NCI-H2107 (cell line): ENCODE measurements at regions not wholly inside any gene's neighbourhood (a gene's known extent, or its start where the extent isn't known, plus 50 kb on each side); places are given as distances from the start of the nearest gene placed in this dataset.

Experiments used
- DNase-seq: peaks from one replicate; lab custom pipeline; 2025; lab: John Stamatoyannopoulos, UW

DNA sequence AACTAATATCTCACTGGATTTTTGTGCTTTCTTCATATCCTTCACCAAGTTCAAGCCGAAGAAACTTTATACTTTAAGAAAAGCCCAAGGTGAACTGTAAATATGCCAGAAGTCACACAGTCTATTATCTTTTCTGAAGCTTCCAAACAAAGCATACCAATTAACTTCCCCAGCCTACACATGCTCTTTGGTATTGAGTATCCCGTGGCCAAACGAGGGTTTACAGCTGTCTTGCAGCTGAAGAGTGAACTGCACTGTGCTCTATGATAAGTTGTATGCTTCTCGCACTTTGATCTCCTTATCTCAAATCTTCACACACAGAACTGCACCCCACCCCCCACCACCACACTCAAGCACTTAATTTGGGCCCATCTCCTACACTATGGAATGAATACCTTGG is 215.6 kb upstream of the VEPH1 start:
- DNase-seq, result no peak

DNA sequence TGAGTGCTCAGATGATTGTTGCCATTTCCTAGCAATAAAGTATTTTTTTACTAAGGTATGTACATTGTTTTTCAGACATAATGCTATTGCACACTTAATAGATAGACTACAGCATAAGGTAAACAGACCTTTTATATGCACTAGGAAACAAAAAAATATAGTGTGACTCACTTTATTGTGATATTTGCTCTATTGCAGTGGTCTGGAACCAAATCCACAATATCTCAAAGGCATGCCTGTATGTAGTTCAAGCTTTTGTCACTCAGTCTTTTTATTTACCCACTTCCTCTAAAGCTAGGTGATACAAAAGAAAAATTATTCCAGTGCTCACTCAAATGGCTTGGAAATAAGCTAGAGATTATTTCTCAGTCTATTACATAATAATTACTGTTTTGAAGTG is 209.9 kb upstream of the VEPH1 start:
- no peak for DNase-seq

DNA sequence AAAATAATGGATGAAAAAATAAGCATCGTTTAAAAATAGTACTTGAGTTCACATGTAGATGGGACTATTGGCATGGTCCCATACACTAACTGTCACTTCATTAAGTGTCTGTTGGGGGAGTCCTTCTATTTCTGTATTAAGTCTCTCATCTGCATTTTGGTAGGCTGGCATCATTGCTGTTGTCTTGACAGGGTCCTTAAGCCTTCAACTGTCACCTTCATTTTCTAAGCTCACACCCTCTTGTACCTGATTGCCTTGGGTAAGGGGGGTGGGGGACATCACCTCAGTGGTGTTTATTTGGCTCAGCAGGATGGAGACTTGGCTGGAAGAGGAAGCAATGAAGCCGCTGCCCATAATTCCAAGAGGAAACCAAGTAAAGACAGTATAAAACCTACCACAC is 202.0 kb upstream of the VEPH1 start:
- DNase-seq, result no peak

DNA sequence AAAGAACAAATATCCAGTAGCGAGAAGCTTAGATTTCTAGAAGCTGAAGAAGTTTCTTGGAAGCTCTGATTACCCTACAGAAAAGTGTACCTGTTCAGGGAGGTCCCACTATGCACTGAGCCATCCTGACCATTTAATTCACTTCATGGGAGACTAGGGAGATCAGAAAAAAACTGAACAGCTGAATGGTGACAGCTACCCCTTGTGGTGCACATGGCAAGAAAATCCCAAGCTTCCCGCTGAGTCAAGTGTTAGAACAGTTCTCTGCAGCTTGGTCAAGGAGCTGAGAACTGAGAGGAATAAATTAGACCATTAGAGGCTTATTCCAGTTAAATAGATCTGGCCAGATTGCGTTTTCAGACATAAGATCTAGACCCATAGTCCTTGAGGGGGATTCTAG is 197.2 kb upstream of the VEPH1 start:
- DNase-seq, result no peak

DNA sequence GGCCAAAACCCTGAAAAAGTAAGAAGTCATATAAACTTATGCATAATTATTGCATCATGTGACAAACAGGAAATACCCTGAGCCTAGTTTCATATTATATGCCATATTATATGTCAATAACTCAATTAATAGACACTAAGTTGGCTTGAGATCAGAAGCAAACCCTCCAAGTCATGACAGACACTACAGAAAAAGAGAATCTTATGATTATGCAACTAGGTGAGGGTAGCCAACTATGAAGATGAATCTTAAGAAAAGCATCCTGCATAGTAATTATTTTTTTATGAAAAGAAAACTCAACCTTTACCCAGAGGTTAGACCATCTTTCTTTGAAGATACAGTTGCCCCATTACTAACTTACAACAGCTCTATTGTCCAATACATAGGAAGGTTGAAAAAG is 192.4 kb upstream of the VEPH1 start:
- no peak for DNase-seq

DNA sequence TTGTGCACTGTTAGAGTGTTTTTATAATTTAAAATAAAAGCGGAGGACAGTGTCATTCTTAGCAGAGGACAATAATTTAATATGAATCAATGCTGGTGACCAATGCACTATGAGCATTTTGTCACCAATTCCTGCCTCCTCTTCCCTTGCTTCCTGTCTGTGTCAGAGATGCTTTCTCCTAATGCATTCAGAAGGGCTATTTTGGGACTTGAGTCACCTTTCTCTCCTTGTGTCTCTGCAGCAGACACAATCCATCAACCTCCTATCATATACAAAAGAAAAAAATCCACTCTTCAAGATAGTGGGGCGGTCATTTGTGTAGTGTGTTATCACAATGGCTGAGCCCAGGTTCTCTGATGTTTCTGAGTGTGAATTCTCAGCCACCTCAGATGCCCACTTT is 191.9 kb upstream of the VEPH1 start:
- no peak for DNase-seq

DNA sequence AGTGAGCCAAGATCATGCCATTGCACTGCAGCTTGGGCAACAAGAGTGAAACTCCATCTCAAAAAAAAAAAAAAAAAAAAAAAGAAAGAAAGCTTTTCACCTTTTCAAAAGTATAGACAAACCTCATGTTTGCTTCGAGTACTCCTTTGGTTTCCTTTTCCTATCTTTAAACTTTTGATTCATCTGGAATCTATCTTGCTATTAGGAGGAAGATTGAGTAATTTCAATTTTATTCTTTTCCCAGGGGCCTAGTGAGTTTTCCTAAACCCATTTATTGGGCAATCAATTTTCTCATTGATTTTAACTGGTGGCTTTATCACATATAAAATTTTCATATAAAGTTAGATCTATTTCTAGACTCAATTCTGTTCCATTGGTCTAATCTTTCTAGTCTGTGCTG is 190.5 kb upstream of the VEPH1 start:
- no peak for DNase-seq

DNA sequence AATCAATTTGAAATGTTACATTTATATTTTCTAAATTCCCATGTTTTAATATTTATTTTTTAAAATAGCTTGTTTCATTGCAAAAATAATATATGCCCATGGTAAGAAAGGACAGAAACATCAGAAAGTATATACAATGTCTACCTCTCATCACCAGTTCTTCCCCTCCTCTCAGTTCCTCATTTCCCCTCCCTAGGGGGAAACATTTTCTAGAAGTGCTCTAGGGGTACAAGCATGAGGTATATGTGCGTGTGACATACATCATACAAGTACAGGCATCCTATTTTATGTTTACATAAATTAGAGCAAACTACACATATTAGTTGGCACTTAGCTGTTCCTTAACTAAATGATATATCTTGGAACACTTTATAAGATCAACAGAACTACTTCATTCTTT is 189.3 kb upstream of the VEPH1 start:
- no peak for DNase-seq

DNA sequence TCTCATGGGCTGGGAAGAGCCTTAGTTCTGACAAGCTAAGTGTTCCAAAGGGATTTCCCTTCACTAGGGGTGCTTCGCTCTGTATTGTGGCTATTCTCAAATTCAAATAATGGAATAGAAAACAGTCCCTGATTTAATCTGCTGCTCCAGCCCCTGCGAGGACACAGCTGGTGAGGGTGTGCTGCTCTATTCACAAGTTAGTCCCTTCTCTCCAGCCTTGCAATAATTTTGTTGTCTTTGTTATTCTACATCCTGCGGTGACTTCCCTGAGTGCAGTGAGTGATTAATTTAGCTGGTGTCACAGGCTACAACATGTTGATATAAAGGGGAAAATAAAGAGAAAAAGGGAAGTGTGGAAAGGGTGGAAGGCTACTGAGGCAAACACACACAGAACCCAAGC is 180.5 kb upstream of the VEPH1 start:
- no peak for DNase-seq

DNA sequence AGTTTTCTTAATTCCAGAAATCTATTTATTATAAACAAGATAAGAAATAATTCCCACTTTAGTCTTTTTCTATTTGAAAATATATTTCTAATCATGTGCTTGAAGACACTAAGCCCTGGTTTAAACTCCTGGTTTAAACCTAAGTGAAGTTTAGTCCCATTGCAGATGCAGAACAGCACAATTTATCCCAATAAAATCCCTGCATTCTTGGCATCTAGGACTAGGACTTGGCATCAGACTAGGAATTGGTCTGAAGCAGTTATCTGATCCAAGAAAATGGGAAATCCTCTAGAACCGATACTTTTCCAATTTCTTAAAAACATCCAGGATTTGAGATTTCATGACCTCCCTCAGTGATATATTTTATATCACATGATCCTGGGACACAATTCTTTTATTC is 168.8 kb upstream of the VEPH1 start:
- DNase-seq, result no peak

DNA sequence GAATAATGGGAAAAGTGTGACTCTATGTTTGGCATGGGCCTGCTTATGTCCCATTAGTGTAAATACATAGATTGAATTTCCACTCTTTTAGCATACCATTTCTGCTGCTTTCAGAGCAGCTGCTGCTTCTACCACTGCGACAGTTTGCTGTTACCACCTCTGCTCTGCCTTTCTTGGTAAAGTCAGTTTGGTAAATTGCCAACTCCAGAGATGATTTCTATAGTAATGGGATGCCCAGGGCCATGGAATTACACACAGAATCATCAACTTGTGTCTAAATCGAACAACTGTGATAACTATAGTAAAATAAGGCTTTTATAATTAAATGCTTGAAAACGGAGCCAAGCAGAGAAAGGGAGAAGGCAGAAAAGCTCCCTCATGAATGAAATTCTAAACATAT is 168.4 kb upstream of the VEPH1 start:
- no peak for DNase-seq

DNA sequence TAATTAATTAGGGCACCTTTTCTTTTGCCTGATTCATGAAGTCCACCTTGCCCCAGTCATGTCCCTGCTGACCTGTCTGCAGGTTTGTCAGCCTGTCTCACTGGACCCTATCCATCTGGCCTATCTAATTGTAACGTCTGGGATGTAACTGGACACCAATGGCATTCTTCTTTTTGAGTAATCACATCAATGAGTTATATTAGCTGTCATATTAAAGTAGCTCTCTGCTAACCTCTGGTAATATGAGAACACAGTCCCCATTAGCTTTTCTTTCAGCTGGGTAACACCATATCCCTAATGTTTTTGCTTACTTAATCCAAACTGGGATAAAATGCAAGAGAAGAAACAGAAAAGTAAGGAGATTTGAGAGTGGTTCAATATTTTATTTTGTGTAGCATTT is 166.2 kb upstream of the VEPH1 start:
- DNase-seq, result no peak

DNA sequence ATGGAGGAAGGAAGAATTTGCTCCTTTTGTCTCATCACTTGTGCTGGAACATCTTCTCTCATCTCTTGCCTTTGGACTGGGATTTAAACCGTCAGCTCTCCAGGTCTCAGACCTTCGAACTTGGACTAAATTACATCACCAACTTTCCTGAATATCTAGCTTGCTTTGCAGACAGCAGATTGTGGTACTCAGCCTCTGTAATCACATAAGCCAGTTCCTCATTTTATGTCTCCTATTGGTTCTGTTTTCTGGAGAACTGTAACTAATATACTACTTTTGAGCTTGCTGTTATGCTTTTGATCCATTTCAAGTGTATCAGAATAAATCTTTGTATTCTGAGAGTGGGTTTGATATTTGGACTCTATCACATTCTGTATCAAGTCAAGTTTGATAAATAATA is 164.3 kb upstream of the VEPH1 start:
- DNase-seq, result no peak

DNA sequence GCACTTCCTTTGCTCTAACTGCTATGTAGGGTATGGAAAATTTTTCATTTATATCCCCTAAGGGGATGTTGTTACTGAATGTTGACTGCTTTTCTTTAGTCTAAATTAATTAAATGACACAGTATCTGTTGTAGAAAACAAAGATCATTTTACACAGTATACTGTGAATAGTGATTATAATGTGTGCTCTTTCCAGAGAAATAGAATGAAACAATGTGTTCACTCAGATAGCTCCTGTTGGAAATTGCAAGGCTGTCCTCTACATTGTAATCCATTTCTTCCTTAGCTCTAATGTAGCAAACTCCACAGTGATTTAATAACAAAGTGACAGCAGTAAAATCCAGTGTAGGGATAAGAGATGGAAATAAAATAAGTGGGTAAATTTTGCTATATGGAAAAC is 159.0 kb upstream of the VEPH1 start:
- no peak for DNase-seq

DNA sequence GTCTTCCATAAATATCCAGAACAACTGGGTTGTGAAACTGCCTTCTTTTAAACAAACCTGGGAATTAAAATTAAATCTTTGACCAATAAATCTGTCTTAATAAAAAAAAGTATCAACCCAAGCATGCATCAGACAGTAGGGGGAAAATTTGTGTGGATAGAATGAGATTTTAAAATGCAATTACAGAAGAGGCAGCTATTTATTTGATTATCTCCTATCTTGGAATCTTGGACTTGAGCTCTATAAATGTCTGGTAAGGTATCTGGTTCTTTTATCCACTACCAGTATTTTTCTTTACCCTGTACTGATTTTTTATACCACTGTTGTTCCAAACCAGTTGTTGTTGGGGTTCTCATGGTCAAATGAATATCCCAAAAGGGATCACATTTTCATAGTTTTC is 157.6 kb upstream of the VEPH1 start:
- no peak for DNase-seq

DNA sequence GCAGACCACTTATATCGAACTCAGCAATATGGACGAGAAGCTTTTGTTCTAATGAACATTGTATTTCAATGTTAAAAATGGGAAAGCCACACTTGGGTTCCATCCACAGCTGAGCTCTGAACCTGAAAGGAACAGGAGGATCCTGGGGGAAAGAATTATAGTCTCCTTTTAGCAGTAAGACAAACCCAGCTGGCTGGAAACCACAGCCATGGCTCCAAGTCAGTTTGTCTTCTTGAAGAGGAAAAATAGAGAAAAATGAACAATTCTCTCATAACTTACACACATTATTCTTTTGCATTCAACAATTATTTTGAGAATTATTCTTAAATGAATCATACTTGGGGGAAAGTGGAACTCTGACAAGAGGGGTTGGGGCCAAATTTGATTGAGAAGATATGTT is 149.2 kb upstream of the VEPH1 start:
- no peak for DNase-seq

DNA sequence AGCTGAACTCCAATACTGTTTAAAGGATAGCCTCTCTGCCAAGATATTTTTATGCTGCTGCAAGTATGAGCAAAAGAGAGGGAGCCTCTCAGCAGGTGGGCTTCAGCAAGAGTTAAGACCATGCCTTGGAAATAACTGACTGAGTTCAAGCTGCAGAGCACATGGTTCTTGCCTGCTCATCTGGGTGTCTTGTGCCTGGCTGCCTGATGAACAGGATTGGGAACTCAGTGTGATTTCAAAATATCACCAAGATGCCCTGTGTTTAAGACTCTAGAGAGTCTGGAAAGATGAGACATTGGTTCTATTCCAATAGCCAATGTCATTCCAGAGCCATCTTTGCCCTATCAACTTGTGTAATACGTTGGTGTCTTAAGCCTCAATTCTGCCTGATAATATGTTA is 147.5 kb upstream of the VEPH1 start:
- no peak for DNase-seq

DNA sequence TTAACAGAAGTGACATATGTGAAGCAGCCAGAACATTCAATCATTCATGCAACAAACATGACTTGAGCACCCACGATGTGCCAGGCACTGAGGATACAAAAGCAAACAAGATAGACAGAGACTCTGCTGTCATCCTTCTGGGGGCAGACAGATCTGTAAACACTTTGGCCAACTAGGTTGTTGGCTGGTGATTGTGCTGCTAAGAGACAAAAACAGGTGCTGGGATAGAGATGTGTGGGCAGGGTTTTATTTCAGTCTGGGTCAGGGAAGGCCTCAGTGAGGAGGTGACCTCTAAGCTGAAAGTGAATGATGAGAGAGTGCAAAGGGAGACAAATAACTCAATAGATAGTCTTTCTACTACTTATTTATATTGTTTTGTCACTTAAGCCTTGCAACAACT is 147.0 kb upstream of the VEPH1 start:
- no peak for DNase-seq

DNA sequence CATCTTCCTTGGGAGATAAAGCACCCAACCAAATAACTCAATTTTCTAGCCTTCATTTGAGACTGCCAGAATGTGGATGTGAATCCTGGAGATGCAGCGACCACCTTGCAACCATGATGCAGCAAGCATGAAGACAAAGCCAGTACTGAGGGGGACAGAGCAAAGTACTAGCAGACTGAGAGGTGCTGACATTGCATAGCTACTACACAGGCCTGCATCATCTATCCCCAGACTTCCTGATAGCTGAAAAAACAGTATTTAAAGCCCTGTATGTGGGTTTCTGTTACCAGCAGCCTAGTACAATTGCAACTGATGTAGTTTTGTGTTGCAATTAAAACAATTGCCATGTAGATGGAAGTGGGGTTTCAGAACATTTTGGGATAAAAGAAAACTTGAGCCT is 146.3 kb upstream of the VEPH1 start:
- no peak for DNase-seq

DNA sequence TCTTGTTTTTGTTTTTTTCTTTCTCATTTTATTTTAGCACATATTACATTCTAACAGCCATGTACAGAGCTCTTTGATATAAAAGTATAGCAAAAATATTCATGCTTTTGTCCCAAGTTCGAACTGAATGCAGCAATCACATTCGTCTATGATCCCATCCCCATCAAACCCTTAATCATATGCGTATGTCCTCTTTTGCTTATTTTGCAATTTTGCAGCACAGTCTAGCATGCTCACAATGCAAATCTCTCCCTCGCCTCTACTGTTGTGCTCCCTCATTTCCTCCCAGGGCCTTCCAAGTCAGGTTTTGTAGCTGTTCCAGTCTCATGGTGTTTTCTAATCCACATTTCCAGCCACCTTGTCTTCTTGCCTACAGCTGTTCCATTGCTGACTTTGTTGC is 144.6 kb upstream of the VEPH1 start:
- no peak for DNase-seq

DNA sequence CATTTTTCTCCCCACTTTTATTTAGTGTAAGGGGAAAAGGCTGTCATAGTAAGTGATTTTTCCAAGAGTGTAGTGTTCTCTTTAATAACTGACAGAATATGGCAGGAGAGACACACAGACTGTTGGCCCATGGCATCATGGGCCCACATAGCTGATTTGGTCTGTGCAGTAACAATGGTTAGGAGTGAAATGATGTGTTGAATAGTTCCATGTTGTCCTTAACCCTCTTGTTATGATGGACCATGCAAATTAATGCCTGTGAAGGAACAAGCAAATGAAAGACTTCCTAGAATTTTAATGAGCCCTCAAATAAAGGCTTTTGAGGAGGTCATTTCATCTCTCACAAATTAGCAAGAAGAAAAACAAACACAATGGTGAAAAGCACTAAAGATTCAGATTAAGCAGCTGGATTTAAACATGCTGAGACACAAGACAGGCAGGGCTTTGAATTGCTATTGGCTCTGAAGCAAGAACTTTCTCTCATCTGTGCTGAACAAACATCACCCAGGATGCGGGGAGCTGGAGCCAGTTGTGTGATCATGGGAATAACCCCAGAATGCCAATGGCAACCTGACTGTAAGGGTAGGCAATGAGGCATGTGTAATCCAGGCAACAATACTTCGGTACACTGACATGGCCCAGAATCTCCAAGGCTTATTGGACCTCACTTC is 136.7 kb upstream of the VEPH1 start:
- DNase-seq, result no peak

DNA sequence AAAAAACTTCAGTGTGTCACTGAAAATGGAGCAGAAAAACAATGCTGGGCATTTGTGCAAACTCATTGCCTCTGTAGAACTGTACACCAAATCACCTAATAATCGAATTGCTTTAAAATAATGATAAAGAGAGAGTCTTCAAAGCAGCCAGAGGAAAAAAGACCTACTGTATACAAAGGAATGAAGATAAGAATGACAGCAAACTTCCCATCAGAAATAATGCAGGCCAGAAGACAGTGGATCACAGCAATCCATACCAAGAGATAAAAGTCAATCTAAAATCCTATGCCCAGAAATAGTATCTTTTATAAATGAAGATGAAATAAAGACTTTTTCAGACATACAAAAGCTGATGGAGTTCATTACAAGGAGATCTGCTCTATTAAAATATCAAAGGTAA is 134.7 kb upstream of the VEPH1 start:
- no peak for DNase-seq

DNA sequence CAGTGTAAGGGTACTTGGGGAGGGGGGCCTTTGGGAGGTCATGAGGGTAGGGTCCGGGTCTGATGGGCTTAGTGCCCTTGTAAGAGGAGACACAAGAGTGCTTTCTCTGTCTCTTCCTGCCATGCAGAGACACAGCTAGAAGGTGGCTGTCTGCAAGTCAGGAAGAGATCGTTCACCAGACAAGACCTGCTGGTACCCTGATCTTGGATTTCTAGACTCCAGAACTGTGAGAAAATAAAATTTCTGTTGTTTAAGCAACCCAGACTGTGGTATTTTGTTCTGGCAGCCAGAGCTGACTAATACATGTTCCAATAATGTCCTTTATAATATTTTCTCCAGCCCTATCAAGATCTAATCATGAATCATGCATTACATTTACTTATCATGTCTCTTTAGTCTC is 130.0 kb upstream of the VEPH1 start:
- DNase-seq, result no peak

DNA sequence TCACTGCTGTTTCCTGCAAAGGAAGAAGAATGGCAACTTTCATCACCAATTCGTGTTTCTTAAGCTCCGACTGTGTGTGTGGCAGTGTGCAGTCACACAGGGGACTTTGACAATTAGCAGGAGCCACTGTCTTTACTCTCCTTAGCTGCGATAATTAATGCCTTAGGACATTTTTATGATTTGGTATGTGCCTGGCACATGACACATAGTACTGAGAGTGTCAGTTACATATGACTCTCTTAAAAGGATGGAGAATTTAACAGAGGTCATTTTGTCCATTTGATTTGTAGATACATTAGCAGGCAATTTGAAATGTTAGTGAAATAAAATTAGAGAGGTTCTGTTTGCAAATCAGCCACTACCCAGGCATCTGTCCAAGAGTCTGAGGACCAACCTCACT is 128.9 kb upstream of the VEPH1 start:
- no peak for DNase-seq

DNA sequence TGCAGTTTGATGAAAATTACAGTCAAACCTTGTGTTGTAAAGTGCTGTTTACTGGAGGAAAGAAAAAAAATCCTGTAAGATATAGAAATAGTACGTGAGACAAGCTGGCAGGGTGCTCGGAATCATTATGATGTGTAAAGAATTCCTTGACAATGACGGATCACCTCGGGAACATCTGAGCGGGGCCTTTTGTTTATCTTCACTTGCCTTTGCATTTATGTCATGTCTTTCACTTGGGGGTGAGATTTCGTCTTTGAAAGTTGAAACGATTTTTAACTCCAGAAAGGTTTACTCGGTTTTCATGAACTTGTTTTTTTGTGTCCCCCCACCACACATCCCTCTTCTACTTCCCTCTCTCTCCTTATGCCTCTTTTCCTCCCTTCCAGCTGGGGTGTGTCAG is 128.3 kb upstream of the VEPH1 start:
- no peak for DNase-seq
